ENCODE measurements at regions not wholly inside any gene's neighbourhood (a gene's known extent, or its start where the extent isn't known, plus 50 kb on each side); places are given as distances from the start of the nearest gene placed in this dataset.
"Not testable (repeated sequence)": the region's sequence is repeated elsewhere in the genome, so short reads cannot be mapped to it uniquely, and the experiment has no call there.

DNA sequence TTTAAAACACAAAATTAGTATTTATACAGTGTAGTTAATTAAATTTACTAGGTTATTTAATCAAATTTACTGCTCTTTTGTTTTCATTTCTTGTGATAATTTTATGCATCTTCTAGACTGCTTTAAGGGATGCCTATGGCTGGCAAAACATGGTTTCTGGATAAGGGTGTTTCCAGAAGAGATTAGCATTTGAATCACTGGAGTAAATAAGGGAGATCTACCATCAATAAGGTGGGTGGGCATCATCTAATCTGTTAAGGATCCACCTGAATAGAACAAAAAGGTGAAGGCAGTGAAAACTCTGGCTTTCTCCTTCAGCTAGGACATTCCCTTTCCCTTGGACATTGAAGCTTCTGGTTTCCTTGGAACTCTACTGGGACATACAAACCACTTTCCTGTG, 146.2 kb upstream of the LAMA2 start:
- no peak for DNase-seq

DNA sequence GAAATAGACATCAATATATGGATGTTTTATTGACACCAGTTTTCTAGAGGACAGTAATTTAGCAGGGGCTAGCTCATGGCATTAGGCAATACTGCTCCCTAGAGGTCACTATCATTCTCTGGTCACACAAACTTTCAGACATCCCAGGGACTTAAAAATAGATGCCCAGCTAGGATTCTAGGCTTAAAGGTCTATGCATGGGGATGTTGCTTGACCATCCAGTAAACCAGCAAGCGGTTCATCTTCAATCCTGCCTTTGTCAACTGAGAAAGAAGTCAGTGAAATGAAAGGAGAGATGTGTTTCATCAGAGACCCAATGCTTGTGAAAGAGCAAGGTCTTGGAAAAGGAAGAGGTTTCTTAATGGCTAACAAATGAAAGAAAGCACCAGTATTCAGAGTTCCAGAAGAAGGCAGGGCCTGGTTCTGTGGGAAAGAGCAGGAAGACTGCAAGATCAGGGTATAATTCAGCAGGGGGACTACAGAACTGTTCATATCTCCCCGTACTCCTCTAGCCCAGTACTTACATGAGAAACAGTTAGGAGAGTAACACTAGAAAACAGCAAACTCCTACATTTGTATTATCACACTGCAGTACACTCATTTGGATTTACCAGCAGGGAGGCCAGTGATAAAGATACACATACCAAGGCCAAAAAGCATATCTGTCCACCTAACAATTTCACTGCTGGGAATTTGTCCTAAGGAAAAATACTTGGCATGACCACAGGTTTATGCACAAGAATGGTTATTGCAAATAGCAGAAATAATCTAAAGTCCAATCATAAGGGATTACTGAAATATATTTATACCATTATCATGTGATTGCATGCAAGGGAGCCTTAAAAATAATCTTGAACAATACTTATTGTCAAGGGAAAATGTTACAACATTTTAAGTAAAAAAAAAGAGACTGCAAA, 151.4 kb upstream of the LAMA2 start:
- DNase-seq = peak; percentile 11

DNA sequence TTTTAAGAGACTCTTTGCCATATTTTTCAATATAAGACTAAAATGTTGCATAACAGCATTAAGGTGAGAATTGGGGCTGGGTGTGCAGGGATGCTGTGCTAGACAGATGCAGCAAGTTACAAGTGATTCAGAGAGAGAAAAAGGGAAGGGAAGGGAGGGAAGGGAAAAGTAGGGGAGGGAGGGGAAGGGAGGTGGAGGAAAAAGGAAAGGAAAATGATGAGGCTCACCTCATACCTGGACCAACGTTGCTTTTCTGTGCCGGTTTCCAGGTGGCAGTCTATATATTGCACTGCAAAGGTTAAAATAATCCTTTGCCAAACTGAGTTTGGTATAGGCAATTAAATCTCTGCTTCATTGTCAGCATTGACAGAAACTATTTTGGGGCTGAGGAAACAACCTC, 155.4 kb upstream of the LAMA2 start:
- DNase-seq = no peak

DNA sequence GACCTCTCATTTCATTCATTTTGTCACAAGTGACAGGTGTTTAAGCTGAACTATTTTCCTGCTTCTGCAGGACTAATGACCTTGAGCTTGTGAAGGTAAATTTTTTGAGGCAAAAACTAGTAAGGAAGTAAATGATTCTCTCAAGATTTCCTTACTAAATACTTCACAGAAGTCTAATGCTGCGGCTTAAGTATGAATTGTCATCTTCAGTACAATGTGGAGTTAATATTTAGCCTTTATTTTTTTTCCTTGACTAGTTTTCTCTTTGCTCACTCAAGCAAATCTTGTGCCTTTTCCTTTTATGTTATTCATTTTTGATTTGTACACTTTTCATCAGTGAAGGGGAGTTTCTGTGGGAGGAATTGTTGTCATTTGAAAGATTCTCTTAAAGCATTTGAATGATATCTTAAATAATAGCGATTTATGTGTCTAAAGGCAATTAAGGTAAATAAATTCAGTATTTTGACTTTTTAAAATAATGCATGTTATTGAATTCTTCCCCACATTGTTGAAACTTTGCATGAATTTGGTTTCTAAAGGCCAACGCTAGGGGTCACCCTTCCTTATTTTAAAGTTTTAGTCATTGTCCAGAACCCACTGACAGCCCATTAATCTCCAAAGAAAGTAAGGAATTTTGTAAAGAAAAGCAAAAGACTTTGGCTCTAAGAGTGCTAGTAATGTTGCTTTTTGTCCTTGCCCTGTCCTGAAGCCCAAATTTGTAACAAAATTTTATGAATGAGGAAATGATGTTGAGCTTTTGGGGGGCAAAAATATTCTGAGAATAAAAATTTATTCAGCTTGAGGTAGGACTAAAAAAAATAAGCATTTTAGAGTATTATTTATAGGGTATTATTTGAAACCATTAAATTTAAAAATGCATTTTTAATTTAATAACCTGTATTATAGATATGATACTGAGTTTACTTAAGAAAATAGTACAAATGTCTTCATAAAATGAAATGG, 157.4 kb upstream of the LAMA2 start:
- DNase-seq = peak; percentile 50

DNA sequence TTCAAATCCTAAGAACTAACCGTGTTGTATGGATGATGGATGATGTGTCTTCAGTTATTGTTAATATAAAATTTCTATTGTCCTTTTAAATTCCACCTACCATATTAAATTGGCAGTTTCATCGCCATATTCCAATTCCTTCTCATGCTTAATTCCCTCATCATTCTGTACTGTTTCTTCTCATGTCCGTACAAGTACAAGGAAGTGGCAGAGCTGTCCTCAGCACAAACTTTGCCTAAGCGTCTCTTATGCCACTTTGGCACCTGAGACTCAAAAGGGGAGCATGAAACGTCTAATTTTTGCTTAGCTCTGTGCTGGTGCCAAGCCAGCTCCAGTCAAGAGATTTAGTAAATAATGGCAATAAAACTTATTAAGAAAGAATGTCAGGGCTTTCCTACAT, 158.2 kb upstream of the LAMA2 start:
- no peak for DNase-seq

DNA sequence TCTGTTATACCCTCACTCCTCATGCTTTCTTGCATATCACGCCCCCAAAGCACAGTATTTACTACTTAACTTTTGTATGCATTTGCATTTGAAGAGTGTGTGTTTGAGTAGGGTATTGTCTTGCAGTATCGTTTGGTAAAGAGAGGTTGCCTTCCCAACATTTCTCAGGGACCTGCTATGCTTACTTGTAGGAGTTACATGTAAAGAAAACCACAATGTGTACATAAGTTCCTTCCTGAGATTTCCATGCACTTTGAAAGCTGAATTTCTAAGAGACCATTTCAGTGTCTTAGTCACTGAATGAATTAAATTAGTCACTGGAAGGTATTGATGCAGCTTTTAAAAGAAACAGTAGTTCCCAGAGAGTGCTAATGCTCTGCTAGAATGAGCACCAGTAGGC, 159.3 kb upstream of the LAMA2 start:
- no peak for DNase-seq

GRCh38 chr6:128720891-128721290, 162.0 kb upstream of the LAMA2 start:
- no peak for DNase-seq

DNA sequence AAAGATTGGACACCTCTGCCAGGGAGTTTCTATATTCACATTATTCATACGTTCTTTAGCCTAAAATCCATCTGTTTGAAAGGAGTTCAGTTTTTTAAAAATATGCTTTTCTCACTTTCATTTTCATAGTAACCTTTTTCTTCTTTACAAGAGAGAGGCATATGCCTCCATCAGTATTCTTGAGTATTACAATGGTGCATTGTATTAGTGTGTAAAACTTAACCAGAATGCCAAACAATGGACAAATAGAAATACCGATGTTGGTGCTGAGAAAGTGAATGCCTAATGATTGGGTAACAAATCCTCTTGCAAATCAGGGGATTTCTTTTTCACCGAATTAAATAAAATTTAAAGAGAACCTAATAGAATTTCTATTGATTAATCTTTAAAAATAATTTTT, 163.2 kb upstream of the LAMA2 start:
- no peak for DNase-seq

- DNase-seq = no peak
Observed at GRCh38 chr6:128713461-128713860, 169.5 kb upstream of the LAMA2 start.

DNA sequence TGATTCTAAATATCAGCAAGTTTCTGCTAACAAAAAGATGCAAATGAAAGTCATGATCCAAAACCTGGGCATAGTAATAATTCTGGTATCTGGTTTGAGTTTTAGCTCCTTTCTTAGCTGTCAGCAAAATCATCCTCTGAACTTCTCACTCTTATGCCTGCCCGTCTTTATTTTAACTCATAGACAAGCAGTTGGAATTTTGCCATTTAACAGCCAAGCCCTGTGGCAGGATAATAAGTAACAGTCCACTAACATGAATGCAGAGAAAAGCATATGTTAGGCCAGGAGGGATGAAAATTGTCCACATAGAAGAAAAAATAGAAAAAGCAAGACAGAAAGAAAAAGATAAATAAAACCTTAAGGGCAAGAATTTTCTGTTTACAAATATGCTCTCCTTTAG, 170.0 kb upstream of the LAMA2 start:
- DNase-seq = no peak

GRCh38 chr6:128711149-128711548, 171.8 kb upstream of the LAMA2 start:
- no peak for DNase-seq

GRCh38 chr6:128710315-128710714, 172.6 kb upstream of the LAMA2 start:
- no peak for DNase-seq

GRCh38 chr6:128704601-128705000, 178.3 kb upstream of the LAMA2 start:
- DNase-seq = no peak

- not testable (repeated sequence) for DNase-seq
Observed at GRCh38 chr6:128703794-128704193, 179.1 kb upstream of the LAMA2 start.

DNA sequence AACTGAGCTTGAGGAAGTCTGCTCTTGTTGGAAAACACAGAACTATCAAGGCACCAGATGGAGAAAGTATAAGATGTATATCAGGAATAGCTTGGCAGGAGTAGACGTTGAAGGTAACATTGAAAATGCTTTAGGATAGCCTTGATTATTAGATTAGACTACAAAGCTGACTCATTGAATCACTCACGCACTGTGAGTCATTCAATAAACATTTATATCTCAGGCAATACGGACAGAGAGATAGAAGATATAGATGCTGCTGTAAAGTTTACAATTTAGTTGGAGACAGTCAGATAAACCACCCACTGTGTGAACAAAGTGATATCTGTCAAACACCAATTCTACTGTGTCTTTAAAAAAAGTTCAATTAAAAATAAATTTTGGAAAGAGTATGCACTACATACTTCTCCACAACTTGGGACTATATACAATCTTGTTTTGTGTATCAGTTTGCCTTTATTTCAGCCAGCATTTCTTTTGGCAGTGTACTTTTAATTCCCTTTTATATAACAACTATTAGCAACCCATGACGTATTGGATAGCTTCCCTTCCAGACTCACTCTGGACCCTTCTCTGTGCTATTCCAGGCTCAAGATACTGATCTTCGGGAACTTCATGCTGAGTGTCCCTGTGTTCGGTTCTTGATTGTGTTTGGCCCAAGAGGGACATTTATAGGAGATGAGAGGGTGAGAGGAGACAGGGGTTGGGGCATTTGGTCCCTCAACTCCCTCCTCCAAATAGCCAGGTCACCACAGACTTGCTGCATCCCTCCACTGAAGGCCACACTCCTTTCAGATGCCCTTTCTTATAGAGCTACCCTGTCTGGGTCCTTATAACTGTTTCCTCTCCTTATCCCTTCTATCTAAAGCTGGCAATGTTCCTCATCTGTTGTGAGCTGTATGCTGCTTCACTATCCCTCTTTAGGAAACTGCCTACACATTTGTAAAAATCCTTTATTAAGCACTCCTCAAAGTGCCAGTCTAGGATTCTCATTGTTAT, 176.6 kb upstream of the PTPRK start:
- DNase-seq = no peak

DNA sequence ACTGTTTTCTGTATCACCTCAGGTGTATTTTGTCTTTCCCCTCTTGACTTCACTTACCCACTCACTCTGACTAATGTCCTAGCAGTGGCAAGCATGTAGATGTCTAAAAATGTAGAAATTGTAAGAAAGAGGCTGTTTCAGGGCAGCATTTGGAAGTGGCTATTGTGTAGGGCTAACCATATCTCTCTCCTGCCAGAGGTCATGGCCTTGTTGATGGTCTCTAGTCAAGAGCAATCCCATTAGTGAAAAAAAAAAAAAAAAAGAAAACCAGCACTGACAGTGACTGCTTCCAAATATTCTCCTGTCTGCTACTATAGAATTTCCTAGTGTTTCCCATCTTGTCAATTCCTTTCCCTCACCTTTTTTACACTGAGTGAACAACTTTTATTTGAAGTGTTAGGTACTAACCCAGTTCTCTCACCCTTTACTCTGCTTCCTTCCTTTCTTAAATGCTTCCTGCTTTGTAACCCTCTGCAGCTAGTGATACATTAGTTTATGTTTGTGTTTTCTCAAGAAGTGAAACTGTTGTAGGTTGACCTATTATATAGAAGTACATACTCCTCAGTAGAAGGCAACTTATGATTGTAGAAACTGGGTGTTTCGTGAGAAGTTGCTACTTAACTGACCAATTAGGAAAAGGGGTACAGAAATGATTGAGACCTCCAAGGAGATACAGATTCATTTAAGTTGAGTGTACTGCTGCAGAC, 174.1 kb upstream of the PTPRK start:
- DNase-seq = no peak

- no peak for DNase-seq
Observed at GRCh38 chr6:128690063-128690462, 169.7 kb upstream of the PTPRK start.

DNA sequence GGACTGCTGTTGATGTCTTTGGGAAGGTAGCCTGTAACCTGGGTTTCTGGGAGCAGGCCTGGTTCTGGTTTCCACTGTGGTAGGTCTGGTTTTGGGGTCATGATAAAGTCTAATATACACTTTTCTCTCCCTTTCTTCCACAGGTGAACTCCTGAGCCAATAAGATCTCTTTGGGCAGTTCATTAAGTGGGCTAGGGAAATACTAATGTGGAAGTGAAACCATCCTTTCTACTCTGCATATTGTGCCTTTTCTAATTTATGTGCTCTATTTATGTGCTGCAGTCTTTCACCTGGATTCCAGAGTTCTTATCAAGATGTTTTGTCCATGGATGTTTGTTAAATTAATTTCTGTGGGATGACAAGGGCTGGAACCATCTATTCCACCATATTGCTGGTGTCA, 165.7 kb upstream of the PTPRK start:
- no peak for DNase-seq

- DNase-seq = no peak
Observed at GRCh38 chr6:128676456-128676855, 156.1 kb upstream of the PTPRK start.

- no peak for DNase-seq
Observed at GRCh38 chr6:128672023-128672422, 151.6 kb upstream of the PTPRK start.

DNA sequence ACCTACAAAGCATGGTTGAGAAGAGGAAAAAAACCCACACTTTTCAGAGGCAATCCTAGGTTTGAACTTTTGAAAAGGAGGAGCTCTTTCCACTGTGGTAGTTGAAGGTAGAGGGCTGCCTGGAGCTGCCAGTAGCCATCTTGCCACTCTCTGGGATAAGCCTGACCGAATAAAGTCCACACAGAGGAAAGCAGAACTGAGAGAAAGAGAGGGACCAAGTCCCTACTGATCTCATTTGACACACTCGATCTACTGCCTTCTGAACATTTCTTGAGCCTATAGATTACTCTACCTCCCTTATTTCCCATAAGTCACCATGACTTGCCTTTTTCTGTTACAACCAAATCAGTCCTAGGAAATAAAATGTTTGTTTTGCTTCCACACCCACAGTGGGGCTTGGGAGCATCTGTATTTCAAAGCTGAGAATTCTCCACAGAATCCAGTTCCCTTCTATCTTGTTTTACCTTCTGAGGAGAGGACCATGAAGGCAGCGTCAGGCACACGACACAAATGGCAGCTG, 147.0 kb upstream of the PTPRK start:
- no peak for DNase-seq
